IPS DF 6.9 (cell line): ENCODE measurements at regions not wholly inside any gene's neighbourhood (a gene's known extent, or its start where the extent isn't known, plus 50 kb on each side); places are given as distances from the start of the nearest gene placed in this dataset.

Source experiments
- DNase-seq: peaks from one replicate; pipeline ENCODE4 v3.0.0-alpha.2; 2013; ENCODE audit warnings: low read depth, low spot score
- H3K27ac ChIP-seq: one replicate; pipeline ENCODE4 v1.5.1; 2013; ENCODE audit warnings: low read length, control low read depth
- H3K27me3 ChIP-seq: 2 replicates; pipeline ENCODE4 v1.6.1; 2013; ENCODE audit warnings: mild to moderate bottlenecking, low read length; ENCODE audit not compliant: control insufficient read depth, insufficient read depth
- H3K36me3 ChIP-seq: 2 replicates; pipeline ENCODE4 v1.6.1; 2013; ENCODE audit warnings: low read length; ENCODE audit not compliant: control insufficient read depth, insufficient read depth
- H3K4me1 ChIP-seq: 2 replicates; pipeline ENCODE4 v1.6.1; 2013; ENCODE audit warnings: low read length; ENCODE audit not compliant: control insufficient read depth, insufficient read depth
- H3K4me3 ChIP-seq: 2 replicates; pipeline ENCODE4 v1.5.1; 2013; ENCODE audit warnings: mild to moderate bottlenecking, low read length
- H3K9me3 ChIP-seq: 2 replicates; pipeline ENCODE4 v1.6.1; 2013; ENCODE audit warnings: low read length, inconsistent platforms; ENCODE audit not compliant: control insufficient read depth, insufficient read depth
- WGBS: extraction: QIAGEN DNeasy Blood & Tissue Kit; methylation state at CpG from one replicate; pipeline ENCODE4 v1.1.7; 2013; ENCODE audit warnings: mixed read lengths, missing lambda C conversion rate; ENCODE audit not compliant: insufficient read length, insufficient coverage; 5-methylcytosine and 5-hydroxymethylcytosine counted together

DNA sequence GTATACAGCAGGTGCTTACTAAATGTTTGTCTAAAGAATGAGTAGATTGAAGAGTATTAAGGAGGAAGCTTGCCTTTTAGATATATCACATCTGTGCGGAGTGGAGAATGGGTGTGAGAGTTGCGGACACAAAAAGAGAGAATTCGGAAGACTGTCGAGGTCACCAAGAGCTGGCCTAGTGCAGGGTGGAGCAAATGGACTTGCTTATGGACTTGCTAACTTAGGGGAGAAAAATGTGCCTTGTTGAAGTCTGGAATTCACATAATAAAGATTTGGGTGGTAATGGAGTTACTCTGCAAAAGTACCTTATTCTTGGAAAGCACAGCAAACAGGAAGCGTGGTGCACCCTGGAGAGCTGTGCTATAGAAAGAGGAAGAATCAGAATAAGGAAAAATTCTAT, 361.7 kb downstream of the PRDM2 start:
- no peak overlapping the region for H3K27ac ChIP-seq
- H3K4me3 ChIP-seq, result no peak overlapping the region
- no peaks in the 10 kb centered on the region for H3K36me3 ChIP-seq
- no peaks in the 10 kb centered on the region for H3K27me3 ChIP-seq
- WGBS, result no CpG with 5 or more reads among the region's 5 CpGs
- H3K9me3 ChIP-seq, result no peaks in the 10 kb centered on the region
- DNase-seq, result no peak
- H3K4me1 ChIP-seq, result 0 out of 2 replicates have a peak, but pooled peaks cover 3% of the 10 kb centered on the region

DNA sequence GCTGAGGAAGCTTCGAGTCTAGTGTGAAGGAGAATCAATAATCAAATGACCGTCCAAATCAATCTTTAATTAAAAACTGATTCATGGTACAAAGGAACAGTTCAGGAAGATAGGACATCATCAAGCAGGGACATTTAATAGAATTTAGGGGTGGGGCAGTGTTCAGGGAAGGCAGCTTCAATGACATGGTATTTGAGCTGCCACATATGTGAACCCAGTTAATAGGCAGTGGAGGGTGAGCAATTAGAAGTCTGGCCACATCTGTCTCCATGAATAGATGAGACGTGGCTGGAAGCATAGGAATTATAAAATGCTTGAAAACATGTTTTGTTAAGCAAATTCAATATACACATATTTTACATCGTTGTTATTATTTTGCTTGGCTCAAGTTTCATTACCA, 362.7 kb downstream of the PRDM2 start:
- H3K4me1 ChIP-seq, result 0 out of 2 replicates have a peak, but pooled peaks cover 3% of the 10 kb centered on the region
- no peaks in the 10 kb centered on the region for H3K27me3 ChIP-seq
- H3K9me3 ChIP-seq, result no peaks in the 10 kb centered on the region
- no CpG with 5 or more reads among the region's 4 CpGs for whole genome bisulfite sequencing
- no peak for DNase-seq
- no peak overlapping the region for H3K4me3 ChIP-seq
- H3K36me3 ChIP-seq, result no peaks in the 10 kb centered on the region
- no peak overlapping the region for H3K27ac ChIP-seq

DNA sequence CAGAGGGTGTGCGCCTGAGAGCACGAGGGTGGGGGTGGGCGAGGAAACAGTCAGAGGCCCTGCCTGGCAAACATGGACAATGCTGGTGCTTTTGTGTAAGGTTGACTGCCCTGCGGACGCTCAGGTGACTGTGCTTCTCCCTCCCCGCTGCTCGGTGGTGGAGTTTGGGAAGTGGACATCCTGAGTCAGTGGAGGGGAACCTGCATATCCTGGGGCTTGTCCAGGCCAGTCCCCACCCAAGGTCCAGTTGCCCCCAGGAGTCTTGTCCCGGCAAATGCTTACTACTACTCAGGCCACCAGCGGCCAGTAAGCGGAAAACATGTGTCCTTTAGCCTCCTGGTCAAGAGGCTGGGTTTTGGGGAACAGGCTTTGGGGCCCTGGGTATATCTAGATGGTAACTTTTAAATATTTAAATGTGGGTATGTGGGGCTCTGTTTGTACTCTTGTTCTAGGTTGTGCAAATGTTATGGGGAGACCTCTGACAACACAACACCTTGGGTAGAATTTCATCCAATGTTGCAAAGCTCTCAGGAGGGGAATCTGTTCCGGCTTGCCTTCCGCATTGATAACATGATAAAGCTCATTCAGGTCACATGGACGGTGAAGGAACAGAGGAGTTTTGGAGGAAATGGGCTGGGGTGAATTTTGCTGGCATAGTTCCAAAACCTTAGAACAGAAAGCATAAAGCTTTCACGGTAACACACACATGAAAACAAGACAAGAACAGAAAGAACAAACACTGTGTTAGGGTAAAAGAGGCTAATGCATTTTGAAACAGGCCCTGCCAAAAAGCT, 364.9 kb downstream of the PRDM2 start:
- WGBS, result no CpG with 5 or more reads among the region's 14 CpGs
- DNase-seq, result no peak
- Histone ChIP-seq H3K9me3 (no peaks in the 10 kb centered on the region), H3K27me3 (no peaks in the 10 kb centered on the region), H3K27ac (no peak overlapping the region), H3K4me1 (0 out of 2 replicates have a peak, but pooled peaks cover 3% of the 10 kb centered on the region), H3K4me3 (no peak overlapping the region), H3K36me3 (no peaks in the 10 kb centered on the region)

DNA sequence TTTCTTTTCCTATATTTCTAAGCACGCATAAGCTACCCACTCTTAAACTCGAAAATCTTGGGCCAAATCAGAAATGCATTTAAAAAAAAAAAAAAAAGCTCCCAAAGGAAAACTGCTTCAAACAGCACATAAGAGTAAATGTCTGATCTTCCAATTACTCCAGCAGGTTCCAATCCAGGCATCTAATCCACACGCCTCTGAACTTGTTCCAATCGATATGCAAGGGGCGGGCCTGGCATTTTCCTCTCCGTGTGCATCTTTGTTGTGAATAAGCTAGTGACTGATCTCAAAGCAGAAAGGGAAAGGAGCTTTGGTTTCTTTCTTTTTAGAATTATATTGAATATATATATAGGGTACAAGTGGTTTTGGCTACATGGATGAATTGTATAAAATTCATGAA, 365.5 kb downstream of the PRDM2 start:
- Histone ChIP-seq H3K27me3 (no peaks in the 10 kb centered on the region), H3K36me3 (no peaks in the 10 kb centered on the region), H3K9me3 (no peaks in the 10 kb centered on the region), H3K27ac (no peak overlapping the region), H3K4me3 (no peak overlapping the region), H3K4me1 (0 out of 2 replicates have a peak, but pooled peaks cover 3% of the 10 kb centered on the region)
- no peak for DNase-seq
- no CpG with 5 or more reads among the region's 6 CpGs for WGBS

DNA sequence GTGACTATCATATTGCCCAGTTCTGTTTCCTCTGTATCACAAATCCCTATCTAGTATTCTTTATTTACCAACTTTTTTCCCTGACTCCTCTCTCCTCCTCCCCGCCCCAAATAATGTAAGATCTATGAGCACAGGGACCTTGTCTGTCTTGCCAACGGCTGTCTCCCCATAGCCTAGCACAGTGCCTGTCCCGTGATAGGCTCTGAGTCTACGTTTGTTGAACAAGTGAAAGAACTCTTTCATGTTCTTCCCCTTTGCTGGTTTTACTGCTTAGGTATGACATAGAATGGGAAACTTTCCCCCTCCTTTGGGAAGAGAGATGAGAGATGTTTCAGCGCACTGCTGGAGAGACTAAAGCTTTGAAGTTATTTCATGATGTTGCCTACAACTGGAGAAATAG, 367.0 kb downstream of the PRDM2 start:
- no CpG with 5 or more reads among the region's 5 CpGs for WGBS

DNA sequence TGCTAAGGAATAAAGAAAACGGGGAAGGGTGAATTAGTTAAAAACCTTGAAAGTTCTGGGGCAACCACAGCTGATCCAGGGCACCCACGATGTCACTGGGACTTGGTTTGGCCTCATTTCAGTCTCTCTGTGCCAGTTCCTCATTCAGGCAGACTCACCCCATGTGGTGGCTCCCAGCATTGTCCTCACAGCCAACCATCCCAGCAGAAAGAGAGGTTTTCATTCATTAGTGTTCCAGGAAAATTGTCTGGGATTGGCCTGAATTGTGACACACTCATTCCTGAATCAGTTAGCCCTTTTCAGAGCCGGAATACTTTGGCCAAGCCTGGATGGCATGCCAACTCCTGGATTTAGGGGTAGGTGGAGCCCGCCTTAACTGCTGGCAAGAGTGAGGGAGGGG, 367.7 kb downstream of the PRDM2 start:
- no peaks in the 10 kb centered on the region for H3K27me3 ChIP-seq
- DNase-seq, result no peak
- no peak overlapping the region for H3K27ac ChIP-seq
- H3K9me3 ChIP-seq, result no peaks in the 10 kb centered on the region
- no CpG with 5 or more reads among the region's 4 CpGs for WGBS
- H3K4me3 ChIP-seq, result no peak overlapping the region
- no peaks in the 10 kb centered on the region for H3K36me3 ChIP-seq
- 0 out of 2 replicates have a peak, but pooled peaks cover 3% of the 10 kb centered on the region for H3K4me1 ChIP-seq

More for the DNA sequence above, 367.0 kb downstream of the PRDM2 start:
- 0 out of 2 replicates have a peak, but pooled peaks cover 3% of the 10 kb centered on the region for H3K4me1 ChIP-seq
- H3K27me3 ChIP-seq, result no peaks in the 10 kb centered on the region
- no peak overlapping the region for H3K4me3 ChIP-seq
- H3K27ac ChIP-seq, result no peak overlapping the region
- no peaks in the 10 kb centered on the region for H3K9me3 ChIP-seq
- DNase-seq, result no peak
- no peaks in the 10 kb centered on the region for H3K36me3 ChIP-seq

DNA sequence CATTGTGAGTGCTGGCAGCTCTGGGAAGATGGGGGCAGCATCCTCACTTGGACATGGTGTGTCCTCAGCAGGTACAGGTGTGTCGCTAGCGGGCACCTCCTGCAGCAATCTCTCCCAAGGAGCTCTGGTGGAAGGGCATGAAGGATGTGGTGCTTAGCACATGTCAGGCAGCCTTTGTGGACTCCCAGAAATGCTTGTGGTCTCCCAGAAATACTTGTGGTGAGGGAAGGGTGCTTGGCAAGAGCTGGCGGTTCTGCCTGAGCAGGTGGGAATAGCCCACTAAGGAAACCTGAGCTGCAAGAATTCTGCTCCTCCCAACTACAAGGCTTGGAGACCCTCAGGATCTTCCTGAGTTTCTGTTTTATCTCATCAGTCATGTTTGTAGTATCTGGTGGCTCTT, 371.6 kb downstream of the PRDM2 start:
- Histone ChIP-seq H3K4me3 (no peak overlapping the region), H3K4me1 (0 out of 2 replicates have a peak, but pooled peaks cover 1% of the 10 kb centered on the region), H3K27me3 (no peaks in the 10 kb centered on the region), H3K27ac (no peak overlapping the region), H3K9me3 (no peaks in the 10 kb centered on the region), H3K36me3 (no peaks in the 10 kb centered on the region)
- no peak for DNase-seq
- WGBS, result no CpG with 5 or more reads among the region's 3 CpGs

DNA sequence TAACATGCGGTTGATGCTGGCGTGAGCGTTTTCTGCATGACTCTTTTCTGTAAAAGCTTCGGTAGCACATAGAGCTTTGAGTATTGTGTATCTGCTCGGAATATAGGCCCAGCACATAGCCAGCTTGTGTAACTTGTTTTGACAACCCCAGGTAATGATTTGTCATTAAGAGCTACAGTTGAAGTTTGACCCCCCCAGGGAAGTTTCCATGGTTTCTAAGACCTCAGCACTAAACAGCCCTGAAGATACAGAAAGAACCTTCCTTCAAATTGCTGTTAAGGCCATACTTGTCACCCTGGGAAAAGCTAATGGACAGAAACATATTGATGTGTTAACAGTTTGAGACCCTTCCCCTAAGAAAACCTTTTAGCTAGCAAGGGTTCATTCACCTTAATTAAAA, 380.7 kb downstream of the PRDM2 start:
- H3K36me3 ChIP-seq, result no peaks in the 10 kb centered on the region
- H3K4me1 ChIP-seq, result no peaks in the 10 kb centered on the region; the same call in 1 of the 2 replicates
- no peaks in the 10 kb centered on the region for H3K9me3 ChIP-seq
- H3K27ac ChIP-seq, result no peak overlapping the region
- no CpG with 5 or more reads among the region's 5 CpGs for WGBS
- no peak for DNase-seq
- H3K4me3 ChIP-seq, result no peak overlapping the region
- no peaks in the 10 kb centered on the region for H3K27me3 ChIP-seq

DNA sequence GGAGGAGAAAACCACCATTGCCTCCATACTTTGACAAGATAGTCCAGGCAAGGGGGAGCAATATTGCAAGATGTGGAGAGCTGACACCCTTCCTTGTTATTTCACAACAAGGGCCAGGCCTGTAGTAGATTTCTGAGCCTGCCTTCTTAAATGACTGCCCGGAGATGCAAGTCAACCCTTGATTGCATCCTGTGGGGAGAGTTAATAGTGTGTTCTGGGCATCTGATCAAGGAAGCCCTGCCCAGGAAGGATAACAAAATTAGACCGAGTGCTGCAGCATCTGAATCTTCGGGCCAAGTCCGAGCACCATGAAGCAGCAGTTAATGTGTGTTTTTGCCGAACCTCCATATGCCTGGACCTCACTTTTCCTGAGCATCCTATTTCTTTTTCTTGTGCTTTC, 382.3 kb downstream of the PRDM2 start:
- no peaks in the 10 kb centered on the region for H3K27me3 ChIP-seq
- H3K9me3 ChIP-seq, result no peaks in the 10 kb centered on the region
- H3K4me1 ChIP-seq, result no peaks in the 10 kb centered on the region; the same call in 1 of the 2 replicates
- no CpG with 5 or more reads among the region's 5 CpGs for WGBS
- no peak for DNase-seq
- no peak overlapping the region for H3K4me3 ChIP-seq
- H3K27ac ChIP-seq, result no peak overlapping the region
- no peaks in the 10 kb centered on the region for H3K36me3 ChIP-seq

DNA sequence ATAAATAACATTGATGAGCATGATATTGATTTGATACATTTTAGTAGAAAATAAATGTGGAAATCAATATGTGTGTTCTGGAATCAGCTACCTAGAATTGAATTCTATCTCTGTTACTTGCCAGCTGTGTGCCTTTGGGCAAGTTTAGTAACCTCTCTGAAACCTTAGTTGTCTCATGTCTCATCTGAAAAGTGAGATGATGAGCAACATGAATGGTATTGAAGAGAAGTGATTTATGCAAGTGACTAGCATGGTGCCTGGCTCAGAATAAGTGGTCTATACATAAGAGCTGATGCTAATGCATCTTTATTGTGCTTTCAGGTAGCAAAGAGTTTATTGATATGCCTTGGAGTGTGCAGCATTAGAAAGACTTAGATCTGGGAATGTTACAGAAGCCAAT, 383.3 kb downstream of the PRDM2 start:
- no peaks in the 10 kb centered on the region for H3K27me3 ChIP-seq
- H3K4me1 ChIP-seq, result no peaks in the 10 kb centered on the region; the same call in 1 of the 2 replicates
- H3K9me3 ChIP-seq, result no peaks in the 10 kb centered on the region
- no peaks in the 10 kb centered on the region for H3K36me3 ChIP-seq
- H3K27ac ChIP-seq, result no peak overlapping the region
- no peak for DNase-seq
- H3K4me3 ChIP-seq, result no peak overlapping the region

DNA sequence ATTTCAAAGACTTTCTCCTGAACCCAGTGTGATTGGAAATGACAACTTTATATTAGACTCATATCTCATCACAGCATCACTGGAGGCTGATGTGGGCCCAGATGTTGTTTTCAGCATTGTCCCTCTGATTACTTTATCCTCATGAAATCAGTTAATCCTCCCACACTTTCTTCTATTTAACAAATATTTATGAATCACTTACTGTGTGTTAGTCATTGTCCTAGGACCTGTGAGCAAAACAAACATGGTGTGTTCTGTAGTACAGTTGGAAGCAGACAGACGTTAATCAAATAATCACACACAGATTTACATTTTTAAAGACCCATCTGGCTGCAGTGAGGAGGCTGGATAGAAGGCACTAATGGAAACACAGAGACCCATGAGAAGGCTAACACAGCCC, 383.7 kb downstream of the PRDM2 start:
- no CpG with 5 or more reads among the region's 1 CpG for WGBS
- Histone ChIP-seq H3K27ac (no peak overlapping the region), H3K4me3 (no peak overlapping the region), H3K9me3 (no peaks in the 10 kb centered on the region), H3K27me3 (no peaks in the 10 kb centered on the region), H3K36me3 (no peaks in the 10 kb centered on the region), H3K4me1 (no peaks in the 10 kb centered on the region; the same call in 1 of the 2 replicates)
- no peak for DNase-seq
